IMR-90 (cell line): ENCODE measurements at regions not wholly inside any gene's neighbourhood (a gene's known extent, or its start where the extent isn't known, plus 50 kb on each side); places are given as distances from the start of the nearest gene placed in this dataset.

Experiments
- CEBPB ChIP-seq: IDR thresholded peaks from 2 replicates; pipeline ENCODE4 v1.6.1; 2012; ENCODE audit warnings: low read depth, low read length, improper control_type of control experiment
- MXI1 ChIP-seq: IDR thresholded peaks from 2 replicates; pipeline ENCODE4 v1.6.1; 2012; ENCODE audit warnings: low read depth, mild to moderate bottlenecking, low read length, moderate library complexity, borderline replicate concordance
- RCOR1 ChIP-seq: IDR thresholded peaks from 2 replicates; pipeline ENCODE4 v1.6.1; 2012; ENCODE audit warnings: mild to moderate bottlenecking, low read length, improper control_type of control experiment; ENCODE audit not compliant: insufficient replicate concordance
- SMC3 ChIP-seq: fragments of 150-350 bp; IDR thresholded peaks from 2 replicates; pipeline ENCODE4 v1.6.1; 2016; ENCODE audit warnings: low read depth, mild to moderate bottlenecking, antibody characterized with exemption, low read length, moderate library complexity
- TF ChIP-seq, protein P1 (sequence below): conservative IDR thresholded peaks from 2 replicates; pipeline ENCODE4 v1.5.1; 2012; ENCODE audit warnings: mild to moderate bottlenecking, low read depth, low read length, improper control_type of control experiment

DNA sequence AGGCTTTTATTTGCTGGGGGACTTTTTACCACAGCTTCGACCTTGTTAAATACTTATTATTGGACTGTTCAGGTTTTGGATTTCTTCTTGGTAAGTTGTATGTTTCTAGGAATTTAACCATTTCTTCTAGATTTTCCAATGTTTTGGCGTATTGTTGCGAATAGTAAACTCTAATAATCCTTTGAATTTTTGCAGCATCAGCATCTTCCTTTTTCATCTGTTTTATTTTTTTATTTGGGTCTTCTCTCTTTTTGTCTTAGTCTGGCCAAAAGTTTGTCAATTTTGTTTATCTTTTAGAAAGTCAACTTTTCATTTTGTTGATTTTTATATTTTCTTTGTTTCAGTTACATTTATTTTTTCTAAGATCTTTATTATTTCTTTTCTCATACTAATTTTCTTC lies 1272.0 kb downstream of the HACE1 start:
- TF ChIP-seq, protein P1, sequence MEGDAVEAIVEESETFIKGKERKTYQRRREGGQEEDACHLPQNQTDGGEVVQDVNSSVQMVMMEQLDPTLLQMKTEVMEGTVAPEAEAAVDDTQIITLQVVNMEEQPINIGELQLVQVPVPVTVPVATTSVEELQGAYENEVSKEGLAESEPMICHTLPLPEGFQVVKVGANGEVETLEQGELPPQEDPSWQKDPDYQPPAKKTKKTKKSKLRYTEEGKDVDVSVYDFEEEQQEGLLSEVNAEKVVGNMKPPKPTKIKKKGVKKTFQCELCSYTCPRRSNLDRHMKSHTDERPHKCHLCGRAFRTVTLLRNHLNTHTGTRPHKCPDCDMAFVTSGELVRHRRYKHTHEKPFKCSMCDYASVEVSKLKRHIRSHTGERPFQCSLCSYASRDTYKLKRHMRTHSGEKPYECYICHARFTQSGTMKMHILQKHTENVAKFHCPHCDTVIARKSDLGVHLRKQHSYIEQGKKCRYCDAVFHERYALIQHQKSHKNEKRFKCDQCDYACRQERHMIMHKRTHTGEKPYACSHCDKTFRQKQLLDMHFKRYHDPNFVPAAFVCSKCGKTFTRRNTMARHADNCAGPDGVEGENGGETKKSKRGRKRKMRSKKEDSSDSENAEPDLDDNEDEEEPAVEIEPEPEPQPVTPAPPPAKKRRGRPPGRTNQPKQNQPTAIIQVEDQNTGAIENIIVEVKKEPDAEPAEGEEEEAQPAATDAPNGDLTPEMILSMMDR = no peak
- TF ChIP-seq RCOR1 (no peak), CEBPB (no peak), MXI1 (no peak), SMC3 (no peak)
